Islet of Langerhans (tissue), 1 donor: ENCODE measurements at regions not wholly inside any gene's neighbourhood (a gene's known extent, or its start where the extent isn't known, plus 50 kb on each side); places are given as distances from the start of the nearest gene placed in this dataset.

Experiments
- FAIRE-seq: peaks from one replicate; lab custom pipeline; 2011; peaks lifted over from hg19 to GRCh38; lab: Jason Lieb, UNC

GRCh38 chr4:151983854-151984253, 223.0 kb upstream of the GATB start:
- peak; percentile 99 for FAIRE-seq

- FAIRE-seq, result no peak
Observed at GRCh38 chr4:151979819-151980218, 219.0 kb upstream of the GATB start.

- no peak for FAIRE-seq
Observed at GRCh38 chr4:151968643-151969042, 207.8 kb upstream of the GATB start.

- FAIRE-seq, result no peak
Observed at GRCh38 chr4:151967074-151967473, 206.3 kb upstream of the GATB start.

GRCh38 chr4:151962138-151962823, 201.5 kb upstream of the GATB start:
- no peak for FAIRE-seq

- FAIRE-seq, result no peak
Observed at GRCh38 chr4:151961456-151961855, 200.6 kb upstream of the GATB start.

- FAIRE-seq, result no peak
Observed at GRCh38 chr4:151960449-151961230, 199.8 kb upstream of the GATB start.

- FAIRE-seq, result no peak
Observed at GRCh38 chr4:151957153-151957552, 196.3 kb upstream of the GATB start.

GRCh38 chr4:151955721-151956380, 195.0 kb upstream of the GATB start:
- FAIRE-seq, result no peak

GRCh38 chr4:151953795-151954372, 193.1 kb upstream of the GATB start:
- FAIRE-seq, result no peak

- no peak for FAIRE-seq
Observed at GRCh38 chr4:151953312-151953711, 192.5 kb upstream of the GATB start.

- FAIRE-seq, result no peak
Observed at GRCh38 chr4:151952711-151953254, 192.0 kb upstream of the GATB start.

GRCh38 chr4:151952137-151952536, 191.3 kb upstream of the GATB start:
- FAIRE-seq, result no peak

GRCh38 chr4:151951671-151952050, 190.9 kb upstream of the GATB start:
- FAIRE-seq, result no peak

GRCh38 chr4:151950993-151951670, 190.3 kb upstream of the GATB start:
- FAIRE-seq, result no peak

GRCh38 chr4:151948351-151949016, 187.7 kb upstream of the GATB start:
- FAIRE-seq, result no peak

GRCh38 chr4:151946718-151947117, 185.9 kb upstream of the GATB start:
- FAIRE-seq, result no peak

- no peak for FAIRE-seq
Observed at GRCh38 chr4:151942971-151943370, 182.2 kb upstream of the GATB start.

GRCh38 chr4:151940926-151941617, 180.3 kb upstream of the GATB start:
- no peak for FAIRE-seq

GRCh38 chr4:151940291-151940690, 179.5 kb upstream of the GATB start:
- no peak for FAIRE-seq

GRCh38 chr4:151939670-151940069, 178.9 kb upstream of the GATB start:
- no peak for FAIRE-seq
